GM21381 (cell line): ENCODE measurements at regions not wholly inside any gene's neighbourhood (a gene's known extent, or its start where the extent isn't known, plus 50 kb on each side); places are given as distances from the start of the nearest gene placed in this dataset.

Experiments
- ATAC-seq: cut with Tn5 transposase; IDR thresholded peaks from one replicate; pipeline ENCODE4 v1.9.1; 2021; ENCODE audit warnings: mild to moderate bottlenecking, moderate library complexity; ENCODE audit not compliant: unreplicated experiment

DNA sequence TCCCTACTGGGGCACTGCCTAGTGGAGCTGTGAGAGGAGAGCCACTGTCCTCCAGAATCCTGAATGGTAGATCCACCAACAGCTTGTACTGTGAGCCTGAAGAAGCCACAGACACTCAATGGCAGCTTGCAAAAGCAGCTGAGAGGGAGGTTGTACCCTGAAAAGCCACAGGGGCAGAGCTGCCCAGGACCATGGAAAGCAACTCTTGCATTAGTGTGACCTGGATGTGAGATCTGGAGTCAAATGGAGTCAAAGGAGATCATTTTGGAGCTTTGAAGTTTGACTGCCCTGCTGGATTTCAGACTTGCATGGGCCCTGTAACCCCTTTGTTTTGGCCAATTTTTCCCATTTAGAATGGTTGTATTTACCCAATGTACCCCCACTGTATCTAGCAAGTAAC is 871.4 kb upstream of the PRMT6 start:
- no peak for ATAC-seq

DNA sequence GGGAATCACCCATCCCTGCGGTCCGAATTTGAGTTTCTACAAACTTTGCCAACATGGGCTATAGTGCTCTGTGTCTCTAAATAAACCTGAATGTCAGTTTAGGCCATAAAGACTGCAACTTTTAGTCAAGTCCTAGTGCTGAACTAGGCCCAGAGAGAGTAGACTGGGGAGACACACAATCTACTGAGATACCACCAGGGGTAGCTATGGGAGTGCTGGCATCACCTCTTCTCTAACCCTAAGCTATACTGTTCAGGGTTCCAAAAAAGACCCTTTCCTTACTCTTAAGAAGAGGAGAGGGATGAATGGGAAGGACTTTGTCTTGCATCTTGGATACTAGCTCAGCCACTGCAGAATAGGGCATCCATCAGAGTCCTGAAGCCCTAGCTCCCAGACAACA is 866.7 kb upstream of the PRMT6 start:
- no peak for ATAC-seq

DNA sequence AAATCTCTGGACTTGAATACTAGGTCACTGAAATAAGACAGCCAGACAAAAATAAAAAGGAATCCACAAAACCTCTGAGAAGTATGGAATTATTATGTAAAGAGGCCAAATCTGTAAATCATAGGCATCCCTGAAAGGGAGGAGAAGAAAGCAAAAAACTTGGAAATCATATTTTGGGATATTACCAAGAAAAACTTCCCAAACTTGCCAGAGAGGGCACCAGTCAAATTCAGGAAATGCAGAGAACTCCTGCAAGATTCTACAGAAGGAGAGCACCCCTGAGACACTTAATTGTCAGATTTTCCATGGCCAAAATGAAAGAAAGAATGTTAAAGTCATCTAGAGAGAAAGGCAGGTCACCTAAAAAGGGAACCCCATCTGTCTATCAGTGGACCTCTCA is 862.3 kb upstream of the PRMT6 start:
- ATAC-seq: no peak

DNA sequence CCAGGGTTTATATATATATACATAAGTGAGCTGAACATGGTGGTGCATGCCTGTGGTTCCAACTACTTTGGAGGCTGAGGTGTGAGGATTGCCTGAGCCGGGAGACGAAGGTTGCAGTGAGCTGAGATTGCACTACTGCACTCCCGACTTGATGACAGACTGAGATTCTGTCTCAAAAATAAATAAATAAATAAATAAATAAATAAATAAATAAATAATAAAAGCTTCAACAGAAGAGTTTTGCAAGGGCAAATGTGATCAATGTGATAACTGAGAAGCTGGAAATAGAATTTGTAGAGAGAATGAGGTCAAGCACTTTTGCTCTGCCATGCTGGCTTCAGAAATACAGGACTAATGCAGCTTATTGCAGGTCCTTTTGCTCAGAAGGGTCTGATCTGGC is 855.8 kb upstream of the PRMT6 start:
- no peak for ATAC-seq

DNA sequence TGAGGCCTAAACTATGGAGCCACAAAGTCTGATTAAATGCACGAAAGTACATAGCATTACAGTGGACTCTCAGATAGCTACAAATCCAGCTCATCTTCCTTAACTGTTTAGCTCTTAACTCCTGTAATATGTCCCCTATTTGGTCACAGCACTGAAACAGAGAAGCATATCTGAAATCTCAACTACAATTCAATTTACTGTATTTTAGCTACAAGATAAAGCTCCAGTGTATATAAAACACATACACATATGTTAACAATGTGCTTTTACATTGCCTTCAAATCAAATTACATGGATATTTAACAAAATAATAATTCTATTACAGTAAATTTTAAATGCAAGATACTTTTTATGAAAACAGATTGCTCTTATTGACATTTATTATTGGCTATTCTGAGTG is 849.3 kb upstream of the PRMT6 start:
- no peak for ATAC-seq

DNA sequence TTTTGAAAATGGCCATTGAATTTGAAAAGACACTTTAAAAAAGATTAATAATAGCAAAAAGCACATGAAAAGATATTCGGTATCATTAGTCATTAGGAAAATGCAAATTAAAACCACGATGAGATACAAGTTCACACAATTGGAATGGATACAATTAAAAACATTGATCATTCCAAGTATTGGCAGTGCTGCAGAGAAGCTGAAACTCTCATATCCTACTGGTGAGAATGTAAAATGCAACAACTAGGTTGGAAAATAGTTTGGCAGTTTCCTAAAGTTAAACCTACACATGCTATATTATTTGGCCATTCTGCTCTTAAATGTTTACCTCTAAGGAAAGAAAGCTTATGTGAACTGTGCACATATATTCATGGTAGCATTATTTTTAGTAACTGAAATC is 838.7 kb upstream of the PRMT6 start:
- no peak for ATAC-seq

DNA sequence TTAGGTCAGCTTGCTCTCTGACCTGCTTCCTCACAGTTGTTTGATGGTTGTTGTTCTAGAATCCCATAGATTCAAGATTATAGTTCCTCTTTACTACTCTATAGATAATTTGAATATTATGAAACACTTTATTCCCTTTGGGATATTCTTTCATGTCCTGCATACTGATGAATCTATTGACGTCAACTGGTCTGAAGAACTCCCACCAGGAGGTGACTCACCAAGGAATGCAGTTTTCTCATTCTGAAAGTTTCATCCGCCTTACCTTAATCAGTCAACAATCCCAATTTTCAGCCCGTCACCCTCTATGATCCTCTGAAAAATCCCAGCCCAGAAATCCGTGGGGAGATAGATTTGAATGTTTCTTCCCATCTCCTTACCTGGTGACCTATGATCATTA is 834.1 kb upstream of the PRMT6 start:
- ATAC-seq: no peak

DNA sequence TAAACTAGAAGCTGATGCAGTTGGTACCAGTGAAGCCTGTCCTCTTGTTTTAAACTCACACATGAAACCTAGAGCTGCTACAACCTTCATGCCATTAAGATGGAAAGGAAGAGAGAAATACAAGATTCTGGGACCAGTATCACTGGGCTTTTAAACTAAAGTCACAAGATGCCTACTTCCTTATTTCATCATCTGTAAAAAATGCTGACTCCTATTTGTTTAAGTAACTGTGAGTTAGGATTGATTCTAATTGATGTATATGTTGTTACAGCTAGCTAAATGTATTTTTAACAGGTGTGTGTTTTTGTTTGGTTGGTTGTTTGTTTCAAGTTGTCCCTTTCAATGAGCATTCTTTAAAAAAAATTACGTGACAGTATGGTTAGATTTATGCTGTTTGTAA is 833.3 kb upstream of the PRMT6 start:
- no peak for ATAC-seq

DNA sequence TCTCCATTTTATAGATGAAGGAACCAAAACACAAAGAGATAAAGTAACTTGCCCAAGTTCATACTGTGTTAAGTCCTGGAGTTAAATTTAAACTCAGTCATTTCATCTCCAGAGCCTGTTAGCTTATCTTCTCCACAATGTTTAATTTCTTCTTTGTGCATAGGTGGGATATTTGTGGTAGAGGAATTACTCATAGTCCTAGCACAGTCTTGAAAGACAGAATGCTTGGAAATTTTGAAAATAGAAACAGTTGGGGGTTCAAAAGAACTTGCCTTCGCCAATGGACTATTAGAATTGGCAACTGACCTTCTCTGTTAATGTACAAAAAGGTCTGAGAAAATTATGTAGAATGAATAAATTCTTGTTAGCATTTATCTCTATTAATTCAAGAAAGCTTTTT is 832.0 kb upstream of the PRMT6 start:
- no peak for ATAC-seq

DNA sequence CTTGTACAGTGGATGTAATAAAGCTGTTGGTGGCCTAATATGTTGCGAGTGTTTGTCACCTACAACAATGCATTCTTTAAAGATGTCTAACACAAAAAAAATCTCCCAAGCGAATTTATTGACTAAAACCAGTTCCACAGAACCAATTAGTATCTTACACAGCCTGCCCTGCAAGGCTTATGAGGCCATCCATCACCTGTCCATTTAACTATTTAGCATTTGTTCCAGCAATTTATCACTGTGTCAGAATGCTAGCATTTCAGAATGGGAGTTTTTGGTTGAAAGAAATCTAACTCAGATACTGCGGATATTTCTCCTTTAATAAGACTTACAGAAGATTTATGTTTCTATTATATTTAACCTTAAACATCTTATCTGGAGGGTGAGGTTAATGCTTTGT is 831.1 kb upstream of the PRMT6 start:
- ATAC-seq: no peak

DNA sequence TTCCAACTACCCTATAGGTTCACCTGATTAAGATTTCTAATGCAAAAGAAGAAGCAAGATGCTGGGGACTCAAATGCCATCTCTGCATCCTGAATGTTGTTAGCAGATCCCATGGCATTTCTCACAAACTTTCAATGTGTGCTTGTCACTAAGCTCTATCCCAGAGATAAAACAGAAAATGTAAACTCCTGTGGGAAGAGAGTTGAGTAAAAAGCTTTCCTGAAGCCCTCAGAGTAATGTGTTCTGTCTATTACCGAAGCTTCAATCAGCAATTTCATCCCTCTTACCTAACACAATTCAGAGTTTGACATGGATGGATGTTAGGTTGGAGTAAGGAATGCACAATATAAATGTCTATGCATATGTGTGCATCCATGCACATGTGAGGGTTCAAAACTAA is 829.9 kb upstream of the PRMT6 start:
- no peak for ATAC-seq

DNA sequence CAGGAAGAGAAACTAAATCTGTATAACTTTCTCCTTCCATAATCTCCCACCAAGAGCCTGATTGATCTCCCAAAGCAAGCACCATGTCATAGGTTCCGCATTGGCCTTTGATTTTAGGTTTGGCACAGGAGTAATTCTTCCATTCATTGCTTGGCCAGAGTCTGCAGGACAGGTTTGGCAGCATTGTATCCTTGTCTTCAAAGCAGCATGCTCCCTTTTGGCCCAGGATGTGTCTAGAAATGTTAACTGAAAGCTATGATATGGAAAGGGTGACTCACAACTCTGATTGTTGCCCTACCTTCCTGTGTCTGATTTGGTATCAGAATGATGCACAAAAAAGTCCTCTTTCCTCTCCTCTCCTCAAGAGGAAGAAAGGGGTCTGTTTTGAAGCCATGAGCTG is 824.3 kb upstream of the PRMT6 start:
- no peak for ATAC-seq

DNA sequence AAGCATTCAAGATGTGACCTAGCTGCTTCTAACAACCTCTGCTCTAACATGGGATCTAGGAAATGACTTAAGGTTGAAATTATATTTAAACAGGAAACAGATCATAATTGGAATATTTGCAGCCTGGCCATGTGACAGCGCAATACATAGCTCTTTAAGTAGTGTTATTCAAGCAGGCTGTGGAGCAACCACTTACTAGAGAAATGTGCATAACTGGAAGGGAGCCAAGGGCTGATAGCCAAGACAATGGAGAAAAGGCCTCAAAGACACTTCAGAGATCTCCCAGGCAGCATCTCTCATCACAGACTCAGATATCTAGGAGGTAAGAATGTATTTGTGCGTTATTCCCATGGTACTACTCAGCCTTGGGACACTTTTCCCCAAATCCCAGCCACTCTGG is 823.0 kb upstream of the PRMT6 start:
- ATAC-seq: no peak

DNA sequence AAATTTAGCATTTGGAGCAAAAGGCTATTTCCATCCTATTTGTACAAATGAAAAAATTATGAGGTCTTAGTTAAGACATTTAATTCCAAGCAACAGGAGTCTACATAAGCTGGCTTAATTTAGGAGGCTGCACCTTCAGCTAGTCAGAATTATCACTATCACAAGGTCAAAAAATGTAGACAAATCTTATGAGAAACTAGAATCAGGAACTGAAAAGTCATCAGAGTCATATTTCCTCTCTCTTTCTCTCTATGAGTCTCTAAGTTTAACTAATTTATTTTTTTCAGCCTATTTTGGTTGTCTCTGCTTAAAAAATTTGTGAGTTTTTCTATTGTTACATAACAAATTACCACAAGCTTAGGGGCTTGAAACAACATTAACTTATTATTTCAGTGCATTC is 807.1 kb upstream of the PRMT6 start:
- ATAC-seq: no peak

DNA sequence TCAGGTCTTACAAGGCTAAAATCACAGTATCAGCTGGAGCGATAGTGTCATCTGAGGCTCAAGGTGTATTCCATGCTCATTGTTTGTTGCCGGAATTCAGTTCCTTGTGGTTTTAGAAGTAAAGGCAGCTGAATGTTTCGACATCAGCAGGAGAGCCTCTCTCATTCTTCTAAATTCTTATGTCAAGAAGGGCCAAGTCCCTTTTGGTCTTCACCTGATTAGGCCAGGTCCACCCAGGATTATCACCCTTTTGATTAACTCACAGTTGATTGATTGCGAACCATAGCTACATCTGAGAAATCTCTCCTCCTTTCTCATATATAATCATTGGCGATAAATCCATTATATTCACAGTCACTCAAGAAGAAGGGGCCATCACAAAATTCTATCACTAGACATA is 806.7 kb upstream of the PRMT6 start:
- no peak for ATAC-seq

DNA sequence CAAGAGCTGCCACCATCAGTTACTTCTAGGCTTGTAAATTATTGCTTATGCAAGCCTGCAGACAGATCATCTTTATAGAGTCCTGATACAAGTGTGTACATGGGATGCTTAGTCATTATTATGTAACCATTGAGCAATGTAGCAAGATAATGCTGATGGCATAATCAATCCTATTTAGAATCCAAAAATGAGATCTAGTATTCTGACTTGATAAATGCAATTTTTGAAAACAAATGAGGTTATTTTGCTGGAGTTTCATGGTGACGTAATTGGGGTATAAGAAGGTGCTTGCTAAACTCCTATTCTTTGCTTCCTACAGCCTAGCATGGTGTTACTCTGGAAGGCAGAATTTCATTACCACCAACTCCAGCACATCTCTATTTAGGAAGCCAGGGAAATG is 801.7 kb upstream of the PRMT6 start:
- no peak for ATAC-seq

DNA sequence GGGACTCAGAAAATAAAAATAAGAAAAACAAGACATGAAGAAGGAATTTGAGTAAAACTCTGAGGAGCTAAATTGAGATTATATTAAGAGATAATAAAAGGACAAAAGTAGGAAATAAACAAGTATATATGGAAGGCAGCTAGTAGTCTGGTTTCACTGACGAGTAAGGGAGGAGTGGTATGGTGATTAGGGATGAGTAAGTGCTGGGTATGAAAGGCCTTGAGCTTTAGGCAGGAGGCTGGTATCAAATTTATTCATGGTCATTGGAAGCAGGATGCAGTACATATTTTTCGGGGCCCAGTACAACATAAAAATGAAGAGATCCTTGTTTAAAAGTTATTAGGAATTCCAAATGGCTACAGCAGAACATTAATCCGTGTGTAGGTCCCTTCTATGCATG is 789.7 kb upstream of the PRMT6 start:
- ATAC-seq: no peak

DNA sequence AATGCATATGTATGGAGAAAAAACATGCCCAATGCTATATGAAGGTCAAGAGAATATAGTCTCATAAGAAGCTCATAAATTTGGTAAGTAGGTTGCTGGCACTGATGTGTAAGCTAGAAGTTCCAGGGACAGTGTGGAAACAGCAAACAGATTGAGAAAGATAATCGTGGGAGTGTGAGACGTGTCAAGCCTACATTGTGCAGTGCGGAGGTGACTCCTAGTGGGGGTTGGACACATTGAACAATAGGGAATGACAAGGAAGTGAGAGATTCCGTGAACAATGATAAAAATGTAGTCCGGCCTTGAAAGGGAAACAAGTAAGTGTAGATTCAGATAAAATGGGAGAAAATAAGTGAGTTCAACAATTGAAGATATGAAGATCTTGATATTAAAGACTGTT is 788.4 kb upstream of the PRMT6 start:
- no peak for ATAC-seq

DNA sequence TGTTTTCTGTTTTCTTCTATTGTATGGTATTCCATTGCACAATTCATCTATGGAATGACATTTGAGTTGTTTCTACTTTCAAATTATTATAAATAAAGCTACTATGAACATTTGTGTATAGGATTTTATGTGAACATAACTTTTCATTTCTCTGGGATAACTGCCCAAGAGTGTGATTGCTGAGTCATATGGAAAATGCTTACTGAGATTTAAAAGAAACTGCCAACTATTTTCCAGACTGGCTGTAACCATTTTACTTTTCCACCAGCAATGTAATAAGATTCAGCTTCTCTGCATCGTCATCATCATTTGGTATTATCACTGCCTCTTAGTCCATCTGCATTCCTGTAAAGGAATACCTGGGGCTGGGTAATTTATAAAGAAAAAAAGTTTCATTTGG is 779.6 kb upstream of the PRMT6 start:
- no peak for ATAC-seq

DNA sequence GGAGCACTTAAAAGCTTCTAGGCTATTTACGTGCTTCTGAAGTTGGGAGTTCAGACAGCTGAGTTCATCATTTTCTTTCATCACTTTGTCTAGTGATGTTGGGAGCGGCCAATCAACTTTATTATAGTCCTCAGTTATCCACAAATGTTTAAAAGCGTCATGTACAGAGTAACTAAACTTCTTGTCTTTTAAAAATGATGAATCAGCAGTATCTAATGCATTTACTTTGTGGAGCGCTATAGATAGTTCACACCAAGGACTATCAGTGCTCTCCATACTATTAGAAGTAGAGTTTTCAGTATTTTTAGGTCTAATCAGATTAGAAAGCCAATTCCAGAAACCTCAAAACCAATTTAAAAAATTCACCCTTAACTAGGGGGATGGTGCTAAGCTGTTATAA is 778.7 kb upstream of the PRMT6 start:
- no peak for ATAC-seq

DNA sequence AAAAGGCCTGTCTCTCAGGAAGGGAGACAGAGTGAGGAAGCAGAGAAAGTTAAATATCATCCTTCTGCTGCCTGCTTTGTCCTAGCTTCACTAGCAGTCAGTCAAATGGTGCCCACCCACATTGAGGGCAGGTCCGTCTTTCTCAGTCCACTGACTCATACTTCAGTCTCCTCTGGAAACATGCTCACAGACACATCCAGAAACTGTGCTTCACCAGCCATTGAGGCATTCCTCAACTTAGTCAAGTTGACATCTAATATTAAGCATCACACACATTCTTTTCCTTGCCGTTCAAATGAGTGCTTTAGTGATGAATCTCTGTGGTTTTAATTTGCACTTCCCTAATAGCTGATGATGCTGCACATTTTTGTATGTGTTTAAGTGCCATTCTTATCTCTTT is 777.8 kb upstream of the PRMT6 start:
- no peak for ATAC-seq

DNA sequence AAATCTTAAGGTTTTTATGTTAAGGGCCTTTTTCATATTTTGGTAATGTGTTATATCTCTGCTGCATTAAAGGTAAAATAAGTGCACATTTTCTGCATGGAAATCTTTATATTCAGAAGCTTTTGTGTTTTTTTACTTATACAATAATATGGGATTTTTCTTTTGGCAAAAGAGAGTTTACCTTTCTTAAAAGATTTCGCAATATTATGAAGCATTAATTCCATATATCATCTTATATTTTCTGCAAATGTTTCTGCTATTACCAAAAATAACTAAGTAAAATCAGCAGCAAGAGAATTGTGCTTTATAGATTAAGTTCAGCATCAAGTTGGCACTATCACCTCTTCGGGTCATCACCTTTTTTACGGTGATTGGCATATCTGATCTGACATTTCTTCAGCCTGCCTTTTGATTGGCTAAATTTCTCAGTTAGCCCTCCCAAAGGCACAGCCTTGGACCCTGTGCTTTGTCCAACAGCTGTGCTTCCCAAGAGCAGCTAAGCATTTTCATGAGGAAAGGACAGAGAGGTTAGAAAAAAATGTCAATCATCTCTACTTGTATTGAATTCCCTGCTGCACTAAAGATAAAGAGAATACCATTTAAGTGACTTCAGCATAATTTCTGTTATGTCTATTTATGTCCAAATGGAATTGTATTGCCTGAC is 767.1 kb upstream of the PRMT6 start:
- no peak for ATAC-seq

DNA sequence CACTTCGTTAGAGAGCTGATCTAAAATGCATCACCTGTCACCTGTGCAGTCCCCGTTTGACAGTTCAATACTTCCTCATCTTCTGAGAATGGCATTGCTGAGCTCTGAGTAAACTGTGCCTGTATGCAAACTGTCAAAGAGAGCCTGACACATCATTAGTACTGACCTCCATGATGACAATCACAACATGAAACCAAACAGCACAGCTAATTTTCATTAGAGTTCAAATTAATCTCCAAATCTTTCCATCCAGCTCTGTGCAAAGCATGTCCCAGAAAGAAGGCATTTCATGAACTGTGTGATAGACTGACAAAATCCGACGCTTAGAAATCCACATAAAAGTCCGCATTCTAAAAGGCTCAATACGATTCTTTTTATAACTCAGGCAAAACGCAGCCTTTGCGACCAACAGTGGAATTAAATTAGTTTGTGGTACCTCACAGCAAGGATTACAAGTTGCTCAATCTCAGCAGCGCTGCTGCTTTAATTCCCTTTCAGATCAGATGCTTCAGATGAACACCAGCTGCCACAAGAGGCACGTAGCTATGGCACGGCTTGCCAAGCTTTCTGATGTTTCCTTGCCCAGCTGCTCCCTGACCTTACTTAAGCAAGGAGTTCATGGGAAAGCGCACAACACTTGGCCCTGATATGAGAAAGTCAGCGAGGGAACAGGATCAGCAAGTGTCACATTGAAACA is 765.5 kb upstream of the PRMT6 start:
- ATAC-seq: no peak
